GM18867 (cell line): ENCODE measurements at regions not wholly inside any gene's neighbourhood (a gene's known extent, or its start where the extent isn't known, plus 50 kb on each side); places are given as distances from the start of the nearest gene placed in this dataset.

Source experiments
- ATAC-seq: cut with Tn5 transposase; IDR thresholded peaks from one replicate; pipeline ENCODE4 v1.9.1; 2021; ENCODE audit warnings: mild to moderate bottlenecking, moderate library complexity; ENCODE audit not compliant: unreplicated experiment

GRCh38 chr20:50398821-50399554 lies 111.2 kb upstream of the PTPN1 start:
- ATAC-seq = no peak

DNA sequence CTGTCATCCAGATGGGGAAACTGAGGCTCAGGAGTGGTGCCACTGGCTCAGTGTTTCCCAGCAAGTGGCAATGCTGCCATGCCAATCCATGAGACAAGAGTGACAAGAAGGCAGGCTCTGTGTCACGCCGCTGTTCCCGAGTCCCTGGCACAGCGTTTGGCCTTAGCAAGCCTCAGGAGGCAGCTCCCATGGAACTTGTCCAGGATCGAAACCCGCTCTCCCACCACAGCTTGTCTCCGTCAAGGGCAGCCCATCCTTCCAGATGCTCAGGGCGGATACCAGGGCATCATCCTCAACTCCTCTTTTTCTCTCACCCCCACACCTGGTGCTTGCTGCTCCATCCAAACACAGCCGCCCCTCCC lies 110.6 kb upstream of the PTPN1 start:
- no peak for ATAC-seq

DNA sequence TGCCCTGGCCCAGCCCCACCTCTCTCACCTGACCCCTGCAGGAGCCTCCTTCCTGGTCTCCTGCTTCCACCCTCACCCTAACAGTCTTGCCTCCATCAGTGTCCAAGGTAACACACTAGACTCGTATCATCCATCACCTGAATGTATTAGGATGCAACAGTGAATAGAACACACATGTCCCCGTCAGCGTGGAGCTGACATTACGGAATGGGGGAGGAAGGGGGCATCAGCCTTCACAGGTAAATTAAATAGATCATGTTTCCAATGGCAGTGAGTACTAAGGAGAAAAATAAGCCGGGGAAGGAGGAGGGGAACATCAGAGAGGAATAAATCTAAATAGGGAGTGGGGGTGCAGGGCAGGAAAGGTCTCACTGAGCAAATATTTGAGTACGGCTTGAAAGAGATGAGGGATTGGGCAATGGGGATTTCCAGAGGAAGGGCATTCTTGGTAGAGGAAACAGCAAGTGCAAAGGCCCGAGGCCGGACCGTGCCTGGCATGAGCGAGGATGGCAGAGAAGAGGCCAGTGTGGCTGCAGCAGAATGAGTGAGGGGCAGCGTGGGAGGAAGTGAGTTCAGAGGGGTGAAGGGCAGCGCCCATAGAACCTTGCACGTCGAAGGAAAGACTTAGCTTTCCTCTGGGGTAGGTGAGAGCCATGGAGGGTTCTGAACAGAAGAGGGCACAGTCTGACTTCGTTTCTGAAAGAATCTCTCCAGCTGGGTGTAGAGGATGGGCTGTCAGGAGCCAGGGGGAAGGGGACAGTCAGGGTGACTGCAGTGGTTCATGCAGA lies 110.1 kb upstream of the PTPN1 start:
- no peak for ATAC-seq

- ATAC-seq = no peak
These were observed 109.2 kb upstream of the PTPN1 start for GRCh38 chr20:50400705-50401586.

- ATAC-seq = no peak
These were observed 108.4 kb upstream of the PTPN1 start for GRCh38 chr20:50401587-50402418.

DNA sequence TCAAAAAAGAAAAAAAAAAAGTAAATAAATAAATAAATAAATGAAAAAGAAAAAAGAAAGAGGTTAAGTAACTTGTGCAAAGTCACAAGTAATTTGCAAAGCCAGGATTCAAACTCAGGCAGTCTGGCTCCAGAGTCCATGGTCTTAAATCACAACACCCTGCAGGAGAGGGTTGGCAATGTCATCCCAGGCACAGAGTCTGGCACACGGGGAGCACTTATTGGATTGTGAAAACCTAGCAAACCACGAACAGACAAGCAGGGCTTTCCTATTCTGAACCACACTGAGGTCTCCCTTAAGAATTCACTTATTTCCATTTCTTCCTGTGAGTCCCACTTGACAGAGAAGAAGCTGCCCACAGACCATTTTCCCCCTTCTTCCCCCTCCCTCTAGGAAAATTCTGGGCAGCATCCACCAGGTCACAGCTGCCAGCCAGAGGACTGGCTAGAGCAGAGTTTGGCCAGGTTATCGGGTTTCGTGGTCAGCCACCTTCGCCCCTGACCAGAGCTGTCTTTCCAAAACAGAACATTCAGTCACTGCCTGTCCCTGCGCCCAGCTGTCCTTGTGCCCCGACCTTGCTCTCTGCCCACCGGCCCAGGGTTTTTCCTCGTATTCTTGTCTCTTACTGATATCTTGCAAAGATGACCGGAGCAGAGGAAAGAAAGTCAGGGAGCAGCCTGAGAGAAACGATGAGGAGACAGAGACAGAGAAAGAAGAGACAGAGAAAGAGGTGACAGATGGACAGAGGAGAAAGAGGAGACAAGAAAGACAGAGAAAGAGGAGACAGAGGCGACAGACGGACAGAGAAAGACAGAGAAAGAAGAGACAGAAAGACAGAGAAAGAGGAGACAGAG lies 106.4 kb upstream of the PTPN1 start:
- no peak for ATAC-seq

DNA sequence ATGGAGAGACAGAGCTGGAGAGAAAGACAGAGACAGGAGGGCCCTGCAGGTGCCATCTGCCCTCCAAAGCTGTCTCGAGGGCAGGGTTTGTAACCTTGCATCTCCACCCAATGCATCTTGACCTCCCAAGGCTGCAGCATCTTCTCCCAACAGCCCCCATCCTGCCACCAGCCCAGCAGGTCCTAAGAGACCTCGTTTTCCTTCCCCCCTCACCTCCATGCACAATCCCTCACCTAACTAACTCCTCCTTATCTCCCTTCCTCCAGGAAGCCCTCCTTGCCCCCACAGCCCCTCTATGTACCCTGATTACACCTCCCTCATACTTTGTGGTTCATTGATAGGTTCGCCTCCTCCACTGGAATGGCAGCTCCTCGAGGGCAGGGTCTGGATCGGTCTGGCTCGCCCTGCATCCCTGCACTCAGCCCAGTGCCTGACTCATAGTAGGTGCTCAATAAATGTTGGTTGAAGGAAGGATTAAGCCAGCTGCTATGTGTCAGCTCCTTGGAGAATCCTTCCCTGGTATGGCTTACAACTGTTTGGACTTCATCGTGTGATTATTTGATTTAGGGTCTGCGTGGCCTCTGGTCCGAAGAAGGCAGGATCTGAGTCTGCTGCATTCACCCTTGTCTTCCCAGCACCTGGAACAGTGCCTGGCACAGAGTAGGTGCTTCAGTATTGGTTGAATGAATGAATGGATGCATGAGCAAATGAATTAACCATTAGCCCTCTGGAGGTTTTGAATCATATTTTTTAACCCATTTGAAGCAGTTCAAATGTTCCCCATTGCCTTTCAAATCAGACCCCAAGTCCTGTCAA lies 105.6 kb upstream of the PTPN1 start:
- no peak for ATAC-seq

GRCh38 chr20:50405235-50405914 lies 104.8 kb upstream of the PTPN1 start:
- no peak for ATAC-seq

DNA sequence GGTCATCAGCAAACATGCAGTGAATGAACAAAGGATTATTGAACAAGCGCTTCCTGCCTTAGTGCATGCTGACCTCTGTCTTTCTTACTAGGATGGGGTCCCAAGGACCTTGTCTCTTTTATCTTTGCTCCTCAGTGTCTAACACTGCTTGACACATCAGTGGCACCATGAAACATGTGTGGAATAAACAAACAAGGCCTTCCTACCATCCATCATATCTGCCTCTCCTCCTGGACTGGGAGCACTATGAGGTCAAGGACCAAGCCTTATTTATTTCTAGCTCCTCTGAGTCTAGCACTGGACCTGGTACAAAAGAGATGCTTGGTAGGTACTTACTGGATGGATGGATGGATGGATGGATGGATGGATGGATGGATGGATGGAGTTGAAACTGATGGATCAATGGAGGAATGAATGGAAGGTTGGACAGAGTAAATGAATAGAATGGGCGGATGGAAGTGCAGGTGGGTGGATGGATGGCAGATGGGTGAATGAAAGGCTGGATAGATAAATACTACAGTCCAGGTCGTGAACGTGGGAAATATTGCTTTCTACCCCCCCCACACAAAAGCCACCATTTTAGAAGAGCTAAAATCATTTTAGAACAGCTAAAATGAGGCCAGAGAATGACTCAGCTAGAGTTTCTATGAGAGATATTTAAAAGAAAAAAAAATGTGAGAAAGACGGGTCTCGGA lies 104.1 kb upstream of the PTPN1 start:
- ATAC-seq = no peak

DNA sequence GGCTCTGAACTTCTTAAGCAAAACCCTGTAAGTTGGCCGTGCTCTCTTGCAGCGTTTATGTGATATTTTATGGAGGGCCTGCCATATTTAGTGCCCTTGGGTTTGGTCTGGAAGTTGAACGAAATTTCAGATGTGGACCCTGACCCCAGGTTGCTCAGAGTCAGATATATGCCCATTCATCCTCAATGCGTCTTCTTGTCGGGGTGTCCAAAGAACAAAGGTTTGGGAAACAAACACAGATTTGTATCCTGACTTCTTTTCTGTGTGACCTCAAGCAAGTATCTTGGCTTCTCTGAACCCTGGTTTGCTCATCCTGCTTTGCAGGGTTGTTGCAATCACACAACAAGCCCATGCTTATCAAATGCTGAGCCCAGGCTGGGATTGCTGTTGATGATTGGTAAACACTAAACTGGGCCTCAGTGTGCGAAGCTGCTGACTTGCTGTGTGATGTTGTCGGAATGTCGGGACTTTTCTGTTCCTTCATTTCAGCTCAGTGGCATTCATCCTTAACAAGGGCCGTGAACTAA lies 103.5 kb upstream of the PTPN1 start:
- ATAC-seq = no peak

DNA sequence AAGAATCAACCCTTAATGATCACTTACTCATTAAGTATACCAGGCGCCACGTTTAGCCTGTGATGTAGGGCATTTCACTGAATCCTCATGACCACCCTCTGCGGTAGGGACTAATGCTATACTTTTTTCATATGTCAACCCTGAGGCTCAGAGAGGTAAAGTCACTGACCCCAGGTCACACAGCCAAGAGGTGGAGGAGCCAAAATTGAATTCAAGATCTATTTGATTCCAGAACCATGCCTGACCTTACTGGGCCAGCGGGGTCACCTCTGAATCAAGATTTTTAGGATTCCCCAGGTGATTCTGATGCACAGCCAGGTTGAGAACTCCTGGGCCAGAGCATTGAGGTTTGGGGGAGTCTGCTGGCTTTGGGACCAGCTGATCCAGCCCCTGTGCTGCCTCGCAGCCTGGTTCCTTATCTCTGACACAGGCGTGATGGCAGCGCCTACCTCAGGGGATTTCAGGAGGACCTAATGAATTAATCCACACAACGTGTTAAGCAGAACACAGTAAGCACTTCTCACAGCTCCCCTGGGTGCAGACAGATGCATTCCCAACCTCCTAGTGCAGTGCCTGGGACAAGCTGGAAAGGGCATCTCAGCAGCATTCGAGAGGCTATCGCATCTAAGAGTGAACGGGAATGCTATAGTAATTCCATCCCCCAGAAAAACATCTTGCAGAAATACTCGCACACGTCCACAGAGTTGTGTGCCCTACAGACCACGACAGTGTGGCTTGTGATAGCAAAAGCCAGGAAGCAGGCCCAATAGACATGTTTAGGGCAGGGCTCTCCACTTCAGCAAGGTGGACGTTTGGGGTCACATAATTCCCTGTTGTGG lies 101.4 kb upstream of the PTPN1 start:
- ATAC-seq = no peak

DNA sequence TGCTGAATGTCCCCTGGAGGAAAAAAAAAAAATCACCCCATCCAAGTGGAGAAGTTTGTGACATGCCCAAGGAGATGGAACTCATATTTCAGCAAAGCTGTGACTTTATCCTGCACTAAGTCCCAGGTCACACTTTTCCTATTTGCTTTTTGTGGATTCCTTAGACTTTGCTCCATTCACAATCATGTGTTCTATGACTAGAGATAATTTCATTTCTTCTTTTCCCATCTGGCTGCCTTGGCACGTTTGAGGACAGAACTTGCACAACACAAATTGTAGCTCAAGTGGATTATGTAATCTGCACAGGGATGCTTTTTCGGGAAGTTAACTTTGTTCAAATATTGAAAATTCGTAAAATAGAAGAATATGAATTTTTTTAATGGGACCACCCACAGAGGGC lies 100.7 kb upstream of the PTPN1 start:
- no peak for ATAC-seq

GRCh38 chr20:50410343-50410742 lies 99.8 kb upstream of the PTPN1 start:
- ATAC-seq = no peak

DNA sequence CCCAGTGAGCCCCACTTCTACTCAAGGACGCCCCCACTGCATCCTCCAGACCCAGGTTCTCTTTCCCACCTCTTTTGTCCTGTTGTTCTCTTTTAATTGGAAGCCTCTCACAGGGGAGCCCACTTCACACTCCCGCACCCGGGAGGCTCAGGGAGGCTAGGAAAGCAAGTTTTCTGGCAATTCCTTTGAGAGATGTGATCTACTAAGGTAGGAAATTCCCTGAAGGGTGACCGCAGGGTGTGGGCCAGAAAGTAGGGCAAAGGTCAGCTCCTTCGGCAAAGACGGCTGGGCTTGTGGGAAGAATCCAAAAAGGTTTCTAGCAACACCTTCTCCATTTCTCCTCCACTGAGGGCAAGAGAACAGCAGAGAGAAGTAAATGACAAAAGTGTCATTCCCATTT lies 98.1 kb upstream of the PTPN1 start:
- no peak for ATAC-seq

- no peak for ATAC-seq
These were observed 97.7 kb upstream of the PTPN1 start for GRCh38 chr20:50412499-50412898.

DNA sequence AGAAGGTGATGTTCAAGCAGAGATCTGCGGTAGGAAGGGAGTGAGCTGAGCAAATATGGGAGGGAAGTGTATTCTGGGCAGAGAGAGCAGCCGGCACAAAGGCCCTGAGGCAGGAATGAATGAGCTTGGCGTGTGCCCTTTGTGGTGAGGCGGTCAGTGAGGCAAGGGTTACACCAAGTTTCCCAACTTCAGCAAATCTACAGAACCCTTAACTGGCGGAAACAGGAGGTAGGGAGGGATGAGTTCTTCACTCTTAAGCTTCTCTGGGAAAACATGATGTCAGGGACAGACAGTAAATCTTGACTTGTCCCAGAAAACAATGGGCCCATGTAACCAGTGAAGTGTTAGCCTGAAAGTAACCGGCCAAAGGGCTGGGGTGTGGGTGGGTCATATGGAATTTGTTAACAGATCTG lies 97.1 kb upstream of the PTPN1 start:
- ATAC-seq = no peak
